Hematopoietic multipotent progenitor cell treated with erythropoietin and hydrocortisone succinate and interleukin-3 and kit ligand, for 17 days (in vitro differentiated cells): ENCODE measurements at regions not wholly inside any gene's neighbourhood (a gene's known extent, or its start where the extent isn't known, plus 50 kb on each side); places are given as distances from the start of the nearest gene placed in this dataset.
"Not testable (repeated sequence)": the region's sequence is repeated elsewhere in the genome, so short reads cannot be mapped to it uniquely, and the experiment has no call there.

Source experiments
- DNase-seq: peaks from one replicate; pipeline ENCODE4 v3.0.0-alpha.2; 2015; ENCODE audit warnings: low spot score

DNA sequence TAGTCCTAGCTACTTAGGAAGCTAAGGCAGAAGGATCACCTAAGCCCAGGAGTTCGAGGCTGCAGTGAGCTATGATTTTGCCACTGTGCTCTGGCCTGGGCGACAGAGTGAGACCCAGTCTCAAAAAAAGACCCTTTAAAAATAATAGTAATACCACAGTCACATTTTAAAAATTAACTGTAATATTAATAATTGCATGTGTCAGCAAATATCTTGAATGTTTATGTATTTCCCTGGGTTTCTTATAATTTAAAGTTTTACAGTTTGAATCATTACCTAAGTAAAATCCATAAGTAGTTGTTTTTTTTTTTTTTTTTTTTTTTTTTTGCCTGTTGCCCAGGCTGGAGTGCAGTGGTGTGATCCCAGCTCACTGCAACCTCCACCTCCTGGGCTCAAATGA lies 69.2 kb downstream of the LYZL2 start:
- DNase-seq: no peak

DNA sequence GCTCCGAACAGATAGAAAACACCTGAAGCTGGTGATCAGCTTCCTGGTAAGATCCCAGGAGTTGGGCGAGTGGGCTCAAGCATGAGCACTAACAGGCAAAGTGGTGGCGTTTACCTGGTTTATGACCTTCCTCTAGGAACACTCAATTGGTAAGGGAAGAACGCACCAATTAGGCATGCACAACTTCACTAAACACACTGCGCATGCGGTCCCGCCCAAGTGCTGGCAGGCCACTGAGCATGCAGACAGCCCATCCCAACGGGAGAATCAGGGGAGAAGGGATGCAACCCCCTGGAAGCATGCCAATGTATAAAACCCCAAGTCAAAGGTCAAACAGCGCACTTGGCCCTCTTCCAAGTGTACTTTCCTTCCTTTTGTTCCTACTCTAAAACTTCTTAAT lies 70.4 kb downstream of the LYZL2 start:
- DNase-seq: no peak

DNA sequence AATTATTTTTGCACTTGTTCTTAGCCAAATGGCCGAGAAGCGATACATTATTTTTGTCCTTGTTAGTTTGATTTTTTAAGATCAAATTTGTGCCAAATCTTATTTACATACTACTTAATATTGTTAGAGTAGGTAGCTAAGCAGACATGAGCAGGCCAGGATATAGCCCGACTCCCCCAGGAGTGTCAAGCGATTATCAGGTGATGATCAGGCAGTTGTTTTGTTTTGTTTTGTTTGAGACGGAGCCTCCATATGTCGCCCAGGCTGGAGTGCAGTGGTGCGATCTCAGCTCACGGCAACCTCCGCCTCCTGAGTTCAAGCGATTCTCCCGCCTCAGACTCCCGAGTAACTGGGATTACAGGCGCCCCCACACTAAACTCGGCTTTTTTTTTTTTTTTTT lies 71.1 kb downstream of the LYZL2 start:
- no peak for DNase-seq

DNA sequence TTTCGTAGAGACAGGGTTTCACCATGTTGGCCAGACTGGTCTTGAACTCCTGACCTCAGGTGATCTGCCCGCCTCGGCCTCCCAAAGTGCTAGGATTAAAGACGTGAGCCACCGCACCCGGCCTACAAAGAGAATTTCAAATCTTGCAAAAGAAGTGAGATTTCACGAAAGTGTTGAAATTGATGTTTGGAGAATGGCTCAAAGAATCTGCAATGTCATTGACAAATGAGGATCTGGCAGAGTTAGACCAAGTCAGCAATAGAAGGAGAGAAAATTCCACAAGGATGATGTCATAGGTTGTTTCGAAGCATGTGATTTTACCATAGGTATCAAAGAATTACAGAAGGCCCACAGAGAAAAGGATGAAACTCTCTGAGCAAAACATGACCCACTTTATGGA lies 71.7 kb downstream of the LYZL2 start:
- DNase-seq: no peak

DNA sequence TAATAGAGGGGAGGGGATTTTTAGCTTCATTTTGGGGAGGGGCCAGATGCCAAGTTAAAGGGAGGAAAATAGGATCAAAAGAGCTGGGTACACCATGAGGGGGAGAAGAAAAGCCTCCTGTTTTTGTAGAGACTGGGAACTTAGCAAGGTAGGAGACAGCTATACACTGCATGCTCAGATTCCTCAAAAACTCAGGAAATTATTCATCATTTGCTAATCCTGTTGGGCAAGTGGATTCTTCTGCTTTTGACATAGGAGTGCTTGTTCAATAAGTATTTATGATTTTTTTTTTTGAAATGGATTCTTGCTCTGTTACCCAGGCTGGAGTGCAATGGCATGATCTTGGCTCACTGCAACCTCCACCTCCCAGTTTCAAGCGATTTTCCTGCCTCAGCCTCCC lies 73.4 kb downstream of the LYZL2 start:
- DNase-seq: no peak

DNA sequence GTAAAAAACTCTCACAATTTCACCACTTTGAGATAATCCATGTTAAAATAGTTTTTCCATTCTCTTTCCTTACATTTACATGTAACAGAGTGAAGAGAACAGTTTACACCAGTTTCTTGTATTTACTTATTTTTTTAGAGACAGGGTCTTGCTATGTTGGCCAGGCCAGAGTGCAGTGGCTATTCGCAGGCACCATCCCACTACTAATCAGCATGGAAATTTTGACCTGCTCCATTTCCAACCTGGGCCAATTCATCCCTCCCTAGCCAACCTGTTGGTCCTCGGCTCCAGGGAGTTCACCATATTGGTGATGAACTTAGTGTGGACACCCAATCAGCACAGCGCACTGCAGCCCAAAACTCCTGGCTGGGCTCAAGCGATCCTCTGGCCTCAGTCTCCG lies 74.1 kb downstream of the LYZL2 start:
- DNase-seq: no peak

DNA sequence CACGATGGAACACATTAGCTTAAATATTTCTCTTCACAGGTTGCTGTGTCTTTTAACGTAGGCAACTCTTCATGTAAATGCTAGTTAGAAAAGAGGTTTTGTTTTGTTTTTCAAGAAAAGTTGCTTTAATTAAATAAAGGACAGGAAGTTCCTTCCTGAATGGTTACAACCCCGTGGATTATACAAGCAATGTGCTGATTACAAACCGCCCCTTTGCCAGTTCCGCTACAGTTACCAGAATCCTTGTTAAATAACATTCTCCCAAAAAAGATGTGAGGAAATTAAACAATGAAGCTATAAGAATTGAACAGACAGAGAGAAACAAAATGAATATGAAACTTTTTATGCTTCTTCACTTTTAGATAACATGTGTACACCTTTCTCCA lies 75.1 kb downstream of the LYZL2 start:
- DNase-seq: no peak

DNA sequence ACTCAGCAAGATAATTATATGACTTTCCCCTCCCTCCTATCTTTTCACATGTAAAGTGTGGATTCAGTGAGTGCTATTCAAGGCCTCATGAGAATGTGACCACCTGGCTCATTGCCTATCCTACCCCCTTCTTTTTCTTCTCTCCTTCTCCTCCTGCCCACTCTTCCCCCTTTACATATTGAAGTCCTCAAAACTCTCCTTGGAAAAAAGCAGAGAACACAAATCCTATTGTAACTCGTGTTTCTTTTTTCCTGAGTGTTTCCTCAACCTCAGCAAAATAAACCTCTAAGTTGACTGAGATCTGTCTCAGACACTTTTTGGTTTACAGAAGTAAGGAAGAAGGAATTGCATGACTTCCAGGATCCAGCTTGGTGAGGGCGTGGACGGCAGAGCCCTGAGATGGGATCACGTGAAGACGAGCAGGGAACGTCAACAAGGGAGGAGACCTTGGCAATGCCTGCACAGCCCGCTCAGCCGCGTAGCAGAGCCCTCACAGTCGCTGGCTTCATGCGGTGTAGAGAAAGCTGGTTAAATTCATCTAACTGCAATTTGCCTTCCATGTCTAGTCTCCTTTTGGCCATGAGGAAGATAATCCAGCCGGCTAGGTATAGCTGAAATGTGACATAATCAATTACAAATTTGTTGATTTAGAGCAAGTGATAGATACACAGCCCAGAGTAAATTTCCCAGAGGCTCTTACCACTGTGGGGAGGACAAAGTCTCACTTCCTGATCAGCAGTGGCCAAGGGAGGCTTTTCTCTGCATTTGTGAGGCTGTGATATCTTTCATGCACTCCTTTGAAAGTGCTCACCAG lies 75.7 kb downstream of the LYZL2 start:
- no peak for DNase-seq

DNA sequence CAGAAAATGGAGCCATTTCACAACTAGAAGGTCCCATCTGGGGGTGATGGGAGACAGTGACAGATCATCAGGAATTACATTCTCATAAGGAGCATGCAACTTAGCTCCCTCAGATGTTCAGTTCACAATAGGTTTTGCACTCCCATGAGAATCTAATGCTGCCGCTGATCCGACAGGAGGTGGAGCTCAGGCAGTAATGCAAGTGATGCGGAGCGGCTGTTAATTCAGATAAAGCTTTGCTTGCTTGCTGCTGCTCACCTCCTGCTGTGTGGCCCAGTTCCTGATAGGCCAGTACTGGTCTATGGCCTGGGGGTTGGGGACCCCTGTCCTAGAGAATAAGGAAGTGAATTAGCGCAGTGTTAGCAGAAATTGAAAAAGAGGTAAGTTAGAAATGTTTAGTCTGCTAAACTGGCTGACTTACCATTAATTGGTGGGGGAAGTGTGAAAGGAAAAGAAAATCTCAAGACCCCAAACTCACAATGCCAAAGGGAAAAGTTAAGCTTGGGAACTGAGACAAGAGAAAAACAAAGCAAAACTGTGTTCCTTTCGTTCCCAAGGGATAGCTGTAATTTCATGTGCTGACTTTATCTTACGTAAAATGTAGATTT lies 76.4 kb downstream of the LYZL2 start:
- DNase-seq: no peak

DNA sequence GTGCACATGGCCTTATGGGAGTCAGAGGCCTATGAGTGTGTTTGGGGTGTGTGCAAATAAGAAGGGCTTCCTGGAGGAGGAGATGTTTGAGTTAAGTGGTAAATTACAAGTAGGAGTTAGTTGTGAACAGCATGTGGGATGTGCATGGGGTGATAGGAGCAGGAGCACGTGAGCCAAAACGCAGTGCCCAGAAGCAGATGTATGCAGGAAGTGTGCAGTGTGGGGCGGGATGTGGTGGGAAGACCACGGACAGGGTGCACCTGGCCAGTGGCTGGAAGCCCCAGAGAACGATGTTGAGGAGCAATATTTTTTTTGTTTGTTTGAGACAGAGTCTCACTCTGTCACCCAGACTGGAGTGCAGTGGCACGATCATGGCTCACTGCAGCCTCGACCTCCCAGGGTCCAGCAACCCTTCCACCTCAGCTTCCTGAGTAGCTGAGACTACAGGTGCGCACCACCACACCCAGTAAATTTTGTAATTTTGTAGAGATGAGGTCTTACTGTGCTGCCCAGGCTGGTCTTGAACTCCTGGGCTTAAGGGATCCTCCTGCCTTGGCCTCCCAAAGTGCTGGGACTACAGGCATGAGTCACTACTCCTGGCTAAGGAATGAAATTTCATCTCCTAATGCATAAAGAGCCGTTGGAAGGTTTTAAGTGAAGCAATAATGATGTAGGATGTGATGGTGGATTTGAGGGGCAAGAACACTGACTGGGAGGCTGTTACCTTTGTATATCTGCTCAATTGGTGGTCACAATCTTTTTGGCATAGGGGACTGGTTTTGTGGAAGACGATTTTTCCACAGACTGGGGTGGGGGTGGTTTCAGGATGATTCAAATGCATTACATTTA lies 78.4 kb downstream of the LYZL2 start:
- no peak for DNase-seq

DNA sequence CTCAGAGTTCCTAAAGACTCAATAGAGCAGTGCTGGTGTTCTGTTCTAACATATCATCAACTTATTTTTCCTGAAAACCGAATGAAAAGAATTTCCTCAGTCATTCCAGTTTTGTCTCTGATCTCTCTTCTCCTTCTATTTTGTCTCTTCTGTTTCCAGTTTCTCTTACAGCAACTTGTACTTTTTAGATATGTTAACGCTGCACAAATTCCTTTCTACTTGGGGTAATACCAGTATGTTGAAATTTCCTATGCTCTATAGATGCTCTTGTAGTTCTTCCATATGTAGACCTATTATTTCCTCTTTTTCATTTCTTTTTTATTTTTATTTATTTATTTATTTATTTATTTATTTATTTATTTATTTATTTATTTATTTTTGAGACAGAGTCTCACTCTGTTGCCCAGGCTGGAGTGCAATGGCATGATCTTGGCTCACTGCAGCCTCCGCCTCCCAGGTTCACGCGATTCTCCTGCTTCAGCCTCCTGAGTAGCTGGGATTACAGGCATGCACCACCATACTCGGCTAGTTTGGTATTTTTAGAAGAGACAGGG lies 80.3 kb downstream of the LYZL2 start:
- DNase-seq: not testable (repeated sequence)

DNA sequence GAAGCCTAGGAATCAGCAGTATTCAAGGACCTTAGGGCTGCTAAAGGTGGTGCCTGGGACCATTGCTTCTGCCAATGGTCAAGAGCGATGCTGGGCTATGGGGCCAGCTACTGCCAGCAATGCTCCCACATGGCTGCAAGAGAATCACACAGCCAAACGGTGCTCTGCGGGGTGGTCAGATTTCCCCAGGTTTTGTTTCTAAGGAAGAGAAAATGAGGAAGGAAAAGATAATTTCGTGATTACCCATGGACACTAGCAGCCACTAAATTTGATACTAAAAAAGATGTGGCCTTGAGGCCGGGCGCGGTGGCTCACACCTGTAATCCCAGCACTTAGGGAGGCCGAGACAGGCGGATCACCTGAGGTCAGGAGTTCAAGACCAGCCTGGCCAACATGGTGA lies 83.0 kb downstream of the LYZL2 start:
- no peak for DNase-seq

DNA sequence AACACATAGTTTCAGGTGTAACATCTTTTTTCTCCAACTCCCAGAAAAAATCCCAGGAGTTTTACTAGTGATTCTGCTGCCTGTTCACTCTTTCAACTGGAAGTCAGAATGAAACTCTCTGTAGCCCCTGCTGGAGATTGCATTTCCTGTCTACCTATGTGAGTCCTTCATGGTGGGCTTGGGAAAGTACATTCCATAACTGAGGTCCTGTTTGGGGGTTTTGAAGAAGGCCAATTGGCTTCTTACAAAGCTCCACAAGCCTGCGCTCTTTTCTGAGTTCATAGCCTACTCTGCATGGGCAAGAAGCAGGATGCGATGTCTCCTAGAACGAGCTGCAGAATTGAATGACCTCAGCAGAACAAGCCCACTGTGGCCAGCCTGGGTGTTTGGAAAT lies 86.7 kb downstream of the LYZL2 start:
- DNase-seq: no peak

DNA sequence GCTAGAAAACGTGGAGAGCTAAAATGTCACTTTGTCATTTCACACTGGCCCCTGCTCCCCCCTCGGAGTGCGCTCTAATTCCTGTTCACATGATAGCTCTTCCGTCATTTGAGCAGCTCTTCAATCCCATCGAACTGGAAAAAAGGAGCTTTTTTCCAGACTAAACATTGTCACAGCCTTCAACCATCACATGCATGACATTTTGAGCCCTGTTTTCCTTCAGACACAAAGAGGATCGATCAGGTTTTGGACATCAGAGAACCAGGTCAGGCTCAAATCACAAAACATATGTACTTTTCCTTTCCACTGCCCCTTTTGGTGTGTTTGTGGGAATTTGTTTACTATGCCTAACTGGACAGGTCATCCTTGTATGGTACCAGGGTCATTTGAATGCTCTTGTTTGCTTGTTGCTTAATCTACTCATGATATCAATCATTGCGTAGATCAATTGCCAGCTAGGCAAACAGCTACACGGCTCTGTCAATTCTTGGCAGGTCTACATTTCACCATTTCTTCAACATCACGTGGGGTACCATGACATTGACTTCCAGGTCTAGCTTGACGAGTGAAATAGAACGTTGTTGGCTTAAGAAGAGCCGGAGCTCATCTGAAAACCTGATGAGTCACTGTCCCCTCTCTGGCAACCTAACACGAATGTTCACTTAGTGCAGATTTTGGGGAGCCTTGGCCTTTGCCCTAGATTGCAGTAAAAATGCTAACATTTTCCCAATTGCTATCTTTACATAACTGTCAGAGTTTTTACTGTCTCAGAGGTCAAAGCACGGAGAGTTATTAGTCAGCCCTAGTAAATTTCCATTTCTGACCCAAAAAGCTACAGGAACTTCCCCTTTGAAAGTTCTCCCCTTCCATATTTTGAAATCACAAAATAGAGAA lies 87.3 kb downstream of the LYZL2 start:
- no peak for DNase-seq

DNA sequence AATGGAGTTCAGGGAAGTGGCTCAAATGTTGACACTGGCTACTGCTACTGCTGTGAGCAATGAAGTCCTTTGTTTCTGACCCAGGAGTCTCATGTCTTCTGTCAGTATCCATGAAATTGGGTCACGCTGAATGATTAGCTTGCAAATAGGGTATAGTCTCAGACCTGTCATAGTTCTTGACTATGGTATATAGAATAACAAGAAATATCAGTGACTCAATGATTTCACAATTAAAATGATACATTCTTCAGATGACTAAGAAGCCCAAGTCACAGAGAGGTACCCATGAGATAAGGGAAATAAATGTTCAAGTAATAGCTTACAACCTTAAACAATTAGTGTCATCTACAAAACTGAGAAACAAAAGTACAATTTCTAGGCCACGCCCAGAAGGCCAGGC lies 89.3 kb downstream of the LYZL2 start:
- no peak for DNase-seq

DNA sequence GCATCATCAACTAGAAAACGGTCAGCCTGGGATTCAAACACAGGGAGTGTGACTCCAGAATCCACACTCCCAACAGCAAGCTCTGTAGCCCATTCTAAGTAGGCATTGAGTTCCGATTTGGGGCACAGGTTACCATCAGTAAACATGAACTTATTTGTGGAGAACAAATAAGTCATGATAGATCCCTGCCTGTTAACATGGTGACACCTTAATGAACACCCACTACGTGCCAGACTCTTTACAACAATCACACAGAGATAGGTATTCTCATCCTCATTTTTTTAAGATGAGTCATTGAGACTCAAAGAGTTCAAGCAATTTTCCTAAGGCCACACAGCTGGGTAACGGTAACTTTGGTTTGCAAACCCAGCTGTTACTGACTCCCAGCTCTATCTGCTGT lies 91.5 kb downstream of the LYZL2 start:
- DNase-seq: no peak

DNA sequence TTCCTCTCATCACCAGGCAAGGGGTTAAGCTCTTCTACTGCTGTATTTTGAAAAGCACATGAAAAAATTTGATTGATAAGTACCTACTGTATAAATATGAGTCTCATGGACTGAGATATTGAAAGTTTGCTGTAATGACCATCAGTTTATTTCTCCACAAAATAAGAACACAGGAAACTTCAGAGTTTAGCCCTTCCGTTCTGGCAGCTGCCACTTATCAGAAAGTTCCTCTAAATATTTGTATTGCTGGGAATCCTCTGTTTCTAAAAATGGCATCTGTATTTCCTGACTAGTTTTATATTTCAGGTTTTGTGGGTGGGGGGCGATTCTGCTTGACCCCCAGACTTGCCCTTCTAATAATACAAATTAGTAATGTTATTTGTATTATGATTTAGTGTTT lies 92.0 kb downstream of the LYZL2 start:
- DNase-seq: no peak

DNA sequence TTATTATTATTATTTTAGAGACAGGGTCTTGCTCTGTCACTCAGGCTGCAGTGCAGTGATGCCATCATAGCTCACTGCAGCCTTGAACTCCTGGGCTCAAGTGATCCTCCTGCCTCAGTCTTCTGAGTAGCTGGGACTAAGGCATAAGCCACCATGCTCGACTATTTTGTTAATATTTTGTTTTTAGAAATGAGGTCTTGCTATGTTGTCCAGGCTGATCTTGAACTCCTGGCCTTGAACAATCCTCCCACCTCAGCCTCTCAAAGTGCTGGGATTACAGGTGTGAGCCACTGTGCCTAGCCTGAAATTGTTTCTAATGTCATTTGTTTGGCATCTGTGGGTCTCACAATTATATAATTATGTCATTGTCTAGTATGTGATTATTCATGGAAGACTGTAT lies 92.4 kb downstream of the LYZL2 start:
- DNase-seq: not testable (repeated sequence)

DNA sequence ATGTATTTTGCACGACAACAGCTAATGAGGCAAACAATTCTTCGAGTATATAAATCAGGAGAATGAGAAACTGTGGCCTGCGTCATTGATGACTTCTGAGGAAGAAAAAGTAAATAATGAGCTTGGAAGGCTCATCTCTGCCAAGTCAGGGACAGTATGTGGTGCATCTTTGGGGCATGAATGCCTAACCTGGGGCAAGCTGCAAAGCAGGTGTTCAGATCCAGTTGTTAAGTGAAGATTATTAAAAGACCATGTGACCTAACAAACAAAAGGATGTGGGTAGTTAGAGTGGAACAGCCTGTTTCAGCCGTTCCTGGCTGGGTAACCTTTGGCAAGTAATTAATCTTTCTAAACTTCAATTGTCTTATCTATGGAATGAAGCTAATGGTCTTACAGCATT lies 93.0 kb downstream of the LYZL2 start:
- DNase-seq: no peak

DNA sequence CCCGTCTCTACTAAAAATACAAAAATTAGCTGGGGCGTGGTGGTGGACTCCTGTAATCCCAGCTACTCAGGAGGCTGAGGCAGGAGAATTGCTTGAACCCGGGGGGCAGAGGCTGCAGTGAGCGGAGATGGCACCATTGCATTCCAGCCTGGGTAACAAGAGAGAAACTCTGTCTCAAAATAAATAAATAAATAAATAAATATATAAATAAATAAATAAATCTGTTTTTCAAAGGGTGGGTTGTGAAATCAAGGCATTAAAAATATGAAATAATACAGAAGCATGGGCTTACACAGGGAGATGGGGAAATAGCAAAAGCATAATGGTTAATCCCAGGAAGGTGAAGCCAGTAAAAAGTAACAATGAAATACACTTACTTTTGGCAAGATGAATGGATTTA lies 93.9 kb downstream of the LYZL2 start:
- DNase-seq: no peak

DNA sequence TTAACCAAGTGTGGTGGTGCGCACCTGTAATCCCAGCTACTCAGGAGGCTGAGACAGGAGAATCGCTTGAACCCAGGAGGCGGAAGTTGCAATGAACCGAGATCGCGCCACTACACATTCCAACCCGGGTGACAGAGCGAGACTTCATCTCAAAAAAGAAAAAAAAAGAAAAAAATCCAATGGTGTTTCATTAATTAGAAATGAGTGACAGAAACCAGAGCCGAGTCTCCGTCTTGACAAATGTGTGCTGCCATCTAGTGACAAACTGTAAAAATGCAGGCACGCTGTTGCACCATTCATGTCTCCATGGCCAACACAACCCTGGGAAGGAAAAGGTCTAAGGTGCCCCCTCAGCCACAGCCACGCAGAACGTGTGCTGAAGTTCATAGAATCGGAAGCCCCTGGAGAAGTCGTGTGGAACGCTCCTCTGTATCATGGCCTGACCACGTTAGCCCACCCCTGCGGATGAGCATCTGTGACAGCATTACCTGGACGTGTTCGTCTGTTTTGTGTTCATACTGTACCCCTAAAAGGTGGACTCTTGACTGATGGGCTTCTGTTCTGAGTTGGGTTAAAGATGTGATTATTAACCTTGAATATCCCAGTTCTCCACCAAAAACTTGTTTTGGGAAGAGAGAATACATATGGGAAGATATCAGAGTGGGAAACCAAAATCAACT lies 94.9 kb downstream of the LYZL2 start:
- DNase-seq: peak; percentile 81
